ENCODE measurements at regions not wholly inside any gene's neighbourhood (a gene's known extent, or its start where the extent isn't known, plus 50 kb on each side); places are given as distances from the start of the nearest gene placed in this dataset.

DNA sequence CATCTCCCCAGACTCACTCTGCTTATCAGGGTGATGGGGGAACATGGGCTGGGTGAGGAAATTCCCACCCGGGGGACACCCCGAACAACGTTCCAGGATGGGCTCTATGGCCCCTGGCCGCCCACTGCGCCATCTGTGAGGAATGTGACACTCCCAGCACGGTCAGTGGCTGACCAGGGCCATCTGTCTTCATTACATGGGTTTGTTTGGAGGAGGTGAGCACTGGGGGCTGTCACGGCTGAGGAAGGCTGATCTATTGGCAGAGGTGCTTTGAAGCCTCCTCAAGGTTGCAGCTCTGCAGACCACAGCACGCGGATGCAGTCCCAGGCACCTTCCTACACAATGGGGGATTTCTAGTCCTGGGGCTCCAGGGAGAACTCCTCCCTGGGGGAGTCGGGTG lies 214.1 kb upstream of the FOXF1 start:
- no peak for DNase-seq (ENCODE audit: low spot score)

DNA sequence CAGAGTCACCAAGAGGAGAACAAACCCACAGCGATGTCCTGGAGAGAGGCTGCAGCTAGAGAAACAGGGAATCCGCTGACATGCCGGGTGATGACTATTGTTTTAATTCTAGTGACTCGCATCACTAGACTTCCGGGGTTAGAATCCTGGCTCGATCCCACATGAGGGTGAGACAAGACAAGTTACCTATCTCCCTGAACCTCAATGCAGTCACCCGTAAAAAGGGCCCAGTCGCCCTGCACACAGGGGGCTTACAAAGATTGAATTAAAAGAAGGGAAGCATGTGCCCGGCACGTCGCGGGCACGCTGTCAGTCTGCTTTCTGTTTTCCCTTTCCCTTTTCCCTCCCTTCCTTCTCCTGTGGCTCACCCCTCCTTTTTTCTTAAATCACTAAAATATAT lies 212.9 kb upstream of the FOXF1 start:
- DNase-seq (ENCODE audit: low spot score): no peak

DNA sequence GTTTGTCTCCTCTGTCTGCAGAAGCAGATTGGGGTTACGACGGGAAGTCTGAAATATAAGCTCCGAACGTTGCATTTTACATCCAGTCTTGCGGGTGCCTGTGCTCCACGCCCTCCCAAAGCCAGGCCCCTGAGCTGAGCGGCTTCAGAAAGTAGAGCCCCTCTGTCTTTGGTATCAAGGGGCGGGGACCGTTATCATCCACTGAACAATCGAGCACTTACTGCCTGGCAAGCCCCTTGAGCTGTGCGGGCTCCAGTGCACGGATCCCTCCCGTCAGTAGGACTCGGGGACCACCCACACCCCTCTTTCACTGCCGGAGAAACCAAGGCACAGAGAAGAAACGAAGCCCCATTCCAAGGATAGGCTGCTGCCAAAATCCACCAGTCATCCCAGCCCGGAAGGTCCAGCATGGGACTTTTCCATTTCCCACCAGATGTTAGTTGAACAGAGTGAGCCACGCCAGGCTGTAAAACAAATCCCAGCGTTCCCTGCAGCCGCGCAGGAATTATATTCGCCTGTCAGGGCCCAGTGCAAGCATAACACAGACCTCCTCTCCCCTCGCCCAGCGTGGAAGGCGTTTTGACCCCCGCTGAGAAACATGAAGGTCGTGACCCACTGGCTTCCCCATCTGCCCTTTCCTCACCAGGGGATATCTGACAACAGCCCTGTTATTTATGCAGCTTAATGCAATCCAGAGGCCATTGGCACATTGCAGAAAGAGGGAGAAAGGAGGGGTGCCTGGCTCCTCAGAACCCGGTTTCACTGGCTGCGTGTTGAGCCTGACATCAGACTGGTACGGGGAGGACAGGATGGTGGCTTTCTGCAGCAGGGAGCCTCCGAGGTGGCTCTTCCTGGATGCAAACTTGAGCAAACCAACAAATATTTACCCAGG lies 212.2 kb upstream of the FOXF1 start:
- DNase-seq (ENCODE audit: low spot score): no peak

DNA sequence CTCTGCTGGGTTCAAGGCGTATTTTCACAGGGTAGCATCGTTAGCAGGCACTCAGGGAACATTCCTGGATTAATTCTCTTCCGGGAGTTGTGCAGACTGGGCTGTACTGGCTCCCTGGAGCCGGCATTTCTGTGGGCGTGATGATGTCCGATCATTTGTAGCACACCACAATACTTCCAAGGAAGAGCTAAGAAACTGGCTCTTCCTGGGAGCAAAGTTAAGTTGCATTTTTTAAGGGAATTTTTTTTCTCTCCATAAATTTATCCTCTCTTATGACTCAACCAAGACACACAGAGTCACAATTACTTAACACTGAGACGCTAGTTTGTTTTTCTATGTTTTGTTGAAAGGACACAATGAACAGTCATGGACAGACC lies 211.6 kb upstream of the FOXF1 start:
- no peak for DNase-seq (ENCODE audit: low spot score)

DNA sequence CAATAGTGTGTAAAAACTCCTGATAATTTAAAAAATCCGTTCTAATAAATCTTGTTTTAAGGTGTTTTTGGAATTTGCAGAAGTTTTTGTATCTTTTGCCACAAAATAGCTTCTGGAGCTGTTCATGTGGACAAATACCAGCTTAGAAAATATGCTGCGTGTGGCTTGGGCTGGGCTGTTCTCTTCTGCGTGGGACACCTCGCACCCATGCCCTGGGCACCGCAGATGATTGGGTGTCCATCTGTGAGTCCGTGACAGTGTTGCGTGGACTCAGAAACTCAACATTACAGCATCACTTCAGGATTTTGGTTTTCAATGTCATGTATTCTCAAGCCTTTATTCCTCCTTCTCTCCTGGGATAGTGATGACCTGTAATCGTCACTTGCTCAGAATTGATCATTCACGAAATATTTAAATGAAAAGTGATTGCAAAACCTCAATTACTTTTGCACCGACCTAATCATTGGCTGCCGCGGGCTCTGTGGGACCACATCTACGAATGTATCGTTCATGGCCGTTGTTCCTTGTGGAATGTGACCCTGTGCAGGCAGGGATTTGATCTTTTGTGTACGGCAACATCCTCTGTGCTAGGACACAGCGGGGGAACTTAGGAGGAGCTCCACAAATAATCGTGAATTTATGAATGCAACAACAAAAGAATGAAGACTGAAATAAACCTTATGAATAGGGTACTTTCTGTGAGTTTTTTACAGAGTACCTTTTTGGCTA lies 210.3 kb upstream of the FOXF1 start:
- DNase-seq (ENCODE audit: low spot score): no peak

DNA sequence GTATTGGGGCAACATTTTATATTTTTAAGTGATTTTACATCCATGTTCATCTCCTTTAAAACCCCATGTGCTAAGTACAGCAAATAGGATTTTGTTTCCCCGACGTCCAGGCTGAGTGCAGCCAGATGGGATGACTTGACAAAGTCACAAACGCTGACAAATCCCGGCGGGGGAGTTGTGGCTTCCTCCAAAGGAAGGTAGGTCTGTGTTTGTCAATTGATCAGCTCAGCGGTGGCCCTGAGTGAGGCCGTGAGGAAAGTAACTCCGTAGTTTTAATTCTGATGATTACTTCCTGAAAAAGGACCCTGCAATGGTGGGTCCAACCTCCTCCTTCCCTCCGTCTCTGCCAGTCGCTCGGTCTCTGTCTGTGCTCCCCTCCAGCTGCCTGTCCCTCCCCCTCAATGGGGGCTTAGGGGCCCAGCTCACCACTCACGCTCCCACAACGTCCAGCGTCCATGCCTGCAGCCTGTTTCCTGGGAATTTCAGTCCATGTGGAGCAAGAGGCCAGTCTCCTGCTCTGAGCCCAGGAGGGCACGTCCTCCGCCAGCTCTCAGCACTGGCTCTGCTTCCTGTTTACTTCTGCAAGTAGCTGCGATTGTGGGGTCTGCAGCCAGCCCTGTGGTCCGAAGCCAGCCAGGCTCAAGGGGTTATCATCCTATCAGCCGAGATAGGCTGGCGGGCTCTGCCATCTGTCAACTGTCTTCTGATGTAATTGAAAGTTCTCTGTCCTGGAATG lies 209.4 kb upstream of the FOXF1 start:
- DNase-seq (ENCODE audit: low spot score): no peak

DNA sequence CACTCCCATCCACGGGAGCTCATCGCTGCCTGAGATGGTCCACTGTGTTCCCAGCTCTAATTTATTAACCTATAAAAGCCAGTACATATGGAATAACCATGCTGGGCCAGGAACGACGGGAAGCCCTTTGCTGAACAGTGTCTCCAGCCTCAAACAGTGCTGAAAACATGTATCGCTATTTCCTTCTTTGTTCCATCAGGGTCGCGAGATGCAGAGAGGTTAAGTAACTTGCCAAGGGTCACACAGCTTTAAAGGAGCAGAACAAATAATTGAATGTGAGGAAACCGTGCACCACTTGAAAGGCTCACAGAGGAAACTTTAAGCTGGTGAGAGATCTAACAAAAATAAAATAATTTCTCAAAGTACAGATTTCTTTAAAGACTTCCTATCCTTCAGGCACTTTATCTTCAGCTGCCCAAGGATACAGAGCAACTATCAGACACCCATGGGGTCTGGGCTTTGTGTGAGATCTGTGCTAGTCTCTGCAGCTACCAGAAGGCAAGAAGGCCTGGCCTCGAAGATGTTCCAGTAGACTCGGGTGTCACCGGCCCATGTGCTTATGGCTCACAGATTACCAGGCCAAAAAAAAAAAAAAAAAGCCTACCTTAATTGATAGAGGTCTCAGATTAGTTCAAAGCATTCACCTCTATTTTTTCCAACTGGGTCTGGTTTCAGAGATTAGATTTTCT lies 207.8 kb upstream of the FOXF1 start:
- no peak for DNase-seq (ENCODE audit: low spot score)

DNA sequence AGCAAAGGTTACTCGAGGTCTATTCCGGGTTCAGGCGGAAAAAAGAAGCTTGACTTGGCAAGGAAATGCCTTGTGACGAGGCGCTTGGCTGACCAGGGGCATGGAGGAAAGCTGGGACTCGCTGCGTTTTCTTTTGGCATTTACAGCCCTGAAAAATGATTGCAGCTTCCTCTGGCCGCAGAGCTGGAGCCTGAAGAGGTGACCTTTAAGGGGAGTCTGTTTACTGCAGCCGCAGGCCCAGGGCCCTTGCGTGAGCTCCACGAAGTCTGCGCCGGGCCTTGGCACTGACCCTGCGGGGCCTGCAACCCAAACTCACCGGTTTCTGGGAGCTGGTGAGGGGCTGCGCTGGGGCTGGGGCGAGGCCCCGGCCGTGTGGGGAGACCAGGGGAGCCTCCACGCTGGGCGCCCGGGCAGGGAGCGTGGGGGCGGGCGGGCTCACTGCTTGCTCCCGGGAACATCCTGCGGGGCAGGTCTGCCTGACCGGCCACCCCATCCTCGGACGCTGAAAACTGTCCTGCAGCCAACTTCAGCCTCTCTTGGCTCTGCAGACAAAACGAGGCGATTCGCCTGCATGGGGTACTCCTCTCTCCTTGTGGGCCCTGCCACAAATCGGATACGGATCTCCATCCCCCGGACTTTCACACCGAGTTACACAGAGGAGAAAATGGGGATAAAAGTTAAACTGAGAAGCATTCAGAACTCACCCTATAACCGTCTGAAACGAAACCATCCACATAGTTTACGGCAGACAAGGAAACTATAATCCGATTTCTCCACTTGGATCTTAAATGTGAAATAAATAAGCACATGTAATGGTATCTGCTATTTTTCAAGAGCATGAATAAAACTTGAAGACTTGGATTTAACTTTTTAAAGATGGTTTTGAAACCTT lies 206.3 kb upstream of the FOXF1 start:
- no peak for DNase-seq (ENCODE audit: low spot score)

DNA sequence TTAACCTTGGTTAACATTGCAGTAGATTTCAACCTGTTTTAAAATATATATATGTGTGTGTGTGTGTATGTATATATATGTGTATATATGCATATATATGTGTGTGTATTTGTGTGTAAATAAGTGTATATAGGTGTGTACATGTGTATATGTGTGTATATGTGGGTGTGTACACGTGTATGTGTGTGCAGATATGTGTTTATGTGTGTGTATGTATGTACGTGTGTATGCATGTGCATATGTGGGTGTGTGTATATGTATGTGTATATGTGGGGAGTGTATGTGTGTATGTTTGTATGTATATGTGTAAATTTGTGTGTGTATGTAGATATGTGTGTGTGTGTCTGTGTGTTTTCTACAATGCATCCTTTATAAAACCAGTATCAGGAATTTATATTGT lies 205.5 kb upstream of the FOXF1 start:
- DNase-seq (ENCODE audit: low spot score): no peak

DNA sequence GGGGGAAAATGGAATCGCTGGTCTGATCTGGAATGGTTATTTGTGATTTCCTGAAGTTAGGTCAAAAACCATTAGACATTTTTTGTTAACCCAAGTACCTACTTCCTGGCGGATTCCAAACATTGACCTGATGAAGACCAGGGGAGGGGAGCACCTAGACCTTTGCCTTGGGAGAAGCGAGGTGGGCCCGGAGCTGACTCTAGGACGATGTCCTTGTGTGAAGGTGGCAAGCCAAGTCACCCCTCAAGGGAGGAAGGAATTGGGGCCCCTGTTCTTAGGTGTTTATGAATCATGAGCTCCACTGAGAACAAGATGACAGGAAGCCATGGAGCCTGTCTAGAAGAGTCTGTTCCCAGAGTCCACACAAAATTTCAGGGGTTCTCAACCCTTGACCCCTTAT lies 204.9 kb upstream of the FOXF1 start:
- DNase-seq (ENCODE audit: low spot score): no peak

DNA sequence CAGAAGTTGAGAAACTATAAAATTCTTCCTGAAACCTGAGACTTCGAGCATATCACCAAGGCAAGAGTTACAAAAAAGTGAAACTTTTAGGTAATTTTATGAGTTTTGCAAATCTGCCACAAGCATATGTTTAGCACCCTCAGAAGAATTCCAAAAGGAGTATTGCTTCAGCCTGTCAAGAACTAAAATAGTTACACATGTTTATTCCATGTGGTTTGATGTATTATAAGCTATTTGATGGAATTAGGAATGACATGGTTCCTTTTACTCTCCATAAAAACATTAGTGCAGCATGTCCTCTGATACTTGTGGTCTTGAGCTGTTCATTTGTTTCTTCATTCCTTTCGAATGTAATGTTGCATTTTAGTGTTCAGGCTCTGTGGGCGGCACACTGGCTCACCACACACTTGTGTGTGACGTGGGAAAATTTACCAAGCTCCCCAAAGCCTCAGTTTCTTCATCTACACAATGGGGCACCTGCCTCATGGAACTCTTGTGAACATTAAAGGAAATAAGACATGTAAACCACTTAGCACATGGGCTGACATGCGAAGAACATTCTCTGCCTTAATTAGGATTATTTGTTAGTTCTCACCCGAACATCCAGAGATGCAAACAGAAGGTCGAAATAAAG lies 204.2 kb upstream of the FOXF1 start:
- no peak for DNase-seq (ENCODE audit: low spot score)

DNA sequence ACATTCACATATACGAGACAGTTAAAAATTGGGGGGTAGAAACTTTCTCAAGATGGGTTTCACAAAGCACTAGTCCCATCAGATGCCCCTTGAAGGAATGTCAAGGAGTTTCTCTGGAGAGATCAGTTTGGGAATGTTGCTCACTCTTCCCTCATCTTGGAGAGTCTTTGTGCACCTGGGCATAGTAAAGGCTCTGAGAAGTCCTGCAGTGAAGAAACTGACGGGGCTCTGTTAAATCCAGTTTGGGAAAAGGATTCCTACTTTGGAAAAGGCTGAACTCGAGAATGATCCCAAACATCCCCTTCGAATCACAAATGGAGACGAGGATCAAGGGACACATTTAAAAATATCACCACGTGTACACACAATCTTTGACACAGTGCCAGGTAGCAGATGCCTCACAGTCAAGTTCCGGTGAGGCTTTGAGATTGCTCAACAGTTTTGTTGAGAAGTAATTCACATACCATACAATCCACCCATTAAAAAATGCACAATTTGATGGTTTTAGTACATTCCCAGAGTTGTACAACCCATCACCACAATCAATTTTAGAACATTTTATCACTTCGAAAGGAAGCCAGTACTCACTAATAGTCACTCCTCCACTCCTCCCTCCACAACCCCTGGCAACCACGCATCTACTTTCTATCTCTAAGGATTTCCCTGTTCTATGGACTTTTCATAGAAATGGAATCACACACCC lies 203.4 kb upstream of the FOXF1 start:
- no peak for DNase-seq (ENCODE audit: low spot score)

DNA sequence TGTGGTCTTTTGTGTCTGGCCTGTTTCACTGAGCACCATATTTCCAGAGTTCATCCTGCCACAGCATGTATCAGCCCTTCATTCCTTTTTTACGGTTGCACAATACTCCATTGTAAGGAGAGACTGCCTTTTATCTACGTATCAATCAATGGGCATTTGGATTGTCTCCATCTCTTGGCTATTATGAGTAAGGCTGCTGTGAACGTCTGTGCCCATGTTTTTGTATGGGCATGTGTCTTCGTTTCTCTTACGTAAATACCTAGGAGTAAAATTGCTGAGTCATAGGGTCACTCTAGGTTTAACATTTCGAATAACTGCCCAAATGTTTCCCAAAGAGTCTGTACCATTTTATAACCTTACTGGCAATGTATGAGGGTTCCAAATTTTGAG lies 202.8 kb upstream of the FOXF1 start:
- DNase-seq (ENCODE audit: low spot score): no peak

DNA sequence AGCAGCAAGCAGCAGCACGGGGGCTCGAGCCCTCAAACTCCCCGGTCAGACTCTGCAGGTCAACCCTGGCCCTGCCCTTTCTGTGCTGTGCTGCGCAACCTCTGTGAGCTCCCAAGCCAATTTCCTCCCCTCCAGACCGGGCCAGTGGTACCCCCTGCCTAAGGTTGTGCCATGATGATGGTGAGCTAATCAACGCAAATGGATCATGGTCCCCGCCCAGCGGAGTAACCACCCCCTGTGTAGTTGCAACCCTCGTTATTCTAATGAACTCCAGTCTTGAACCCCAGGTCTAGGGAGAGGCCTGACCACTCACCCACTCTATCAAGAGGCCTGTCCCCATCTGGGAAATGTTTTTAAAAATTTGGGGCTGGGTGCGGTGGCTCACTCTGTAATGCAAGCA lies 201.8 kb upstream of the FOXF1 start:
- DNase-seq (ENCODE audit: low spot score): no peak

DNA sequence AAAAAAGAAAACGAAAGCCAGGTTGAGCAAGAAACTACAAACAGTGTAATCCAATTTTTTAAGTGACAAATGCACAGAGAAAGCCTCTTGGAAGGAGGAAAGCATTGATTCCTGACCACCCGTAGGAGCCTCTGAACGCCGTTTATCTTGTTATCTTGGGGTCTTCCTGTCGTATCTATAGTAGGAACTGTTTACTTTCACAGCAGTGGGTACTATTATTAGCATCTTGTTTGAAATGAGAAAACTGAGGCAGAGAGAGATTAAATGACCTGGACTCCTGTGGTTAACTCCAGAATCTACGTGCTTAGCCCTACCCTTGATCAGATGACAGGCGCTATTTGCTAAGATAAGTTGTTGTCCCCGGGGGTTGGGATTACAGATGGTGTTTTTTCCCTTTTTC lies 196.7 kb upstream of the FOXF1 start:
- no peak for DNase-seq (ENCODE audit: low spot score)

DNA sequence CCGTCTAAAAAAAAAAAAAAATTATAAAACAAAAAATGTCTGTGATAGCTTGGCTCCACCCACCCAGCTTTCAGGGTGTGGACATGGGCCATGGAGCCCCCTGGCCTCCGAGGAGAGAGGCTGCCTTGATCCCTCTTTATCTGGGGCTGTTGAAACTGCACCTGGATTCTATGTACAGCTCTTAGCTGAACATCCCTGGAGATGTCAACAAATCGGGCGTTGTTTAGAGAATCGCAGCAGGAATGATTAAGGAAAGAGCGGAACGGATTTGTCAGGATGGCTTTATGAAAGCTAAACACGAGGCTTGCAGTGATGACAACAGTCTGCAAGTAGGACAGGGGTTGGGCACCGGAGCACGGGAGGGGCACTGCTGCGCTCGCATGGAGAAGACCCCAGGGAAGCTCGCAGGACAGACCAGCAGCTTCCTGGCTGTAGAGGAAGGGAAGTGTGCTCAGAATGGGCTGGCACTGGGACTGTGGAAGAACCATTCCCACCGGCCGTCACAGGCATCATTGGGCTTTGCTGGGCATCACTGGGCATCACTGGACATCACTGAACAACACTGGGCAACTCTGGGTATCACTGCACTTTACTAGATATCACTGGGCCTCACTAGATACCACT lies 195.8 kb upstream of the FOXF1 start:
- no peak for DNase-seq (ENCODE audit: low spot score)

DNA sequence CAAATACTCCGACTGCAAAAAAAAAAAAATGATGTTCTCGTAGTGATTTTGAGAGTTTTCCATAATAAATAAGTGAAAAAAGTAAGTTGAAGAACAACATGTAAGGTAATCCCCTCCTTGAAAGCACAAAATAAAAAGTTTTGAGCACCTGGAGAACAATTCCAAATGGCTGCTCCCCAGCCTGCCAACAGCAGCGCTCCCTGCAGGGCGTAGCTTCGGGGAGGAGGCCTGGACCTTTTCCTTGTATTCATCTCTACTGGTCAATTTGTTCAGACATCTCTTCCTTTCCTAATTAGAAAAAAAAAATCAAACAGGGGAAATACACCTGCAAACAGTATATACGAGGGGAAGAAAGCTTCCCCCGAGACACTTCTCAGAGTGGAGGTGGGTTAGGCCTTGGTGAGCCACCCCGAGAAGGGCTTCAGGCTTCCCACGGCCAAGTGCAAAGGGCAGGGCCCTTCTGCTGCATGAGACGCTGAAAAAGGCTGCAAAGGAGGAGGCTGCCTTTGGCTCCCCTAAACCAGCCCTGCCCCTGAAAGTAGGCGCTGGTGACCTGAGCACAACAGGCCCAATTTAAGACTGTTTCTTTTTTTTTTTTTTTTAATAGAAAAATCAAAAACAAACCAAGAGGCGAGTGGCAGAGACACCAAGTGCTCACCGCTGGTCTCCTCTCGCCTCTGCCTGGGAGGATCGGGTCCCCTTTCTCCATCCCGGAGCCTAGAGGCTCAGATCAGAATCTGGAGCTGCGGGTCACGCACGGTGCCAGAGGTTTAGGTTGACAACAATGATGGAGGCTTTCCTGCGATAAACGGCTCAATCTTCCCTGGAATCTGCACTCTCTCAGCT lies 193.1 kb upstream of the FOXF1 start:
- no peak for DNase-seq (ENCODE audit: low spot score)

DNA sequence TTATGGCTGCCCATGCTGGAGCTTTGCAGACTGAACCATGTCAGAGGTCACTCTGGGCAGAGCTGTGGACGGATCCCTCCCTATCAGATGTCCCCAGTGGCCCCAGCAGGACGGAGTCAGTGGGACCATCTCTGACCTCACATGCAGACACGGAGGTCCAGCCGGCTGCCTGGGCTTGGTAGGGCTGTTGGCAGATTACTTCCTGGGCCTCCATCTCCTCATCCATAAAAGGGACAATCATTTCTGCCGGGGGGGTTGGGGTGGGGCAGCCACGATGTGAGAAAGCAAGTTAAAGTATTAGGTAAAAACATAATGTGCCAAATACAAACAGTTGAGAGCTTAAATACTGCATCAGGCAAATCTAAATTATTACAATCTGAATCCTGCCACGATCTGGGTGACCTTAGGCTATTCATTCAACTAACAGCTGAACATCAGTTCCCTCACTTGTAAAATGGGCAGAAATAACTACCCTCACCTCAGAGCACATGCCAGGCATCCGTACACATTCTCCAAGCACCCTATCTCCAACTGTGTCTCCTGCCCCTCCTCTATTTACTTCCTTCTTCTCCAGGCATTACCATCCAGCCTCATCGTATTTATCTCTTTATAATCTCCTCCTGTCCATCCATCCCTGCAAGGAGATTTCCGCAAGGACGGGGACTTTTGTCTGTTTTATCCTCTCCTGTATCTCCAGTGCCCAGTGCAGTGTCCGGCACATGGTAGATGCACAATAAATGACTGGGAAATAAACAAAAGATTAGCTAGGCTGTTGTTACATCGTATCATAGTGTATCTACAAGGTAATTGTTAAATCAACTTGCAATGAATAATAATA lies 192.3 kb upstream of the FOXF1 start:
- no peak for DNase-seq (ENCODE audit: low spot score)
